ENCODE measurements at regions not wholly inside any gene's neighbourhood (a gene's known extent, or its start where the extent isn't known, plus 50 kb on each side); places are given as distances from the start of the nearest gene placed in this dataset.

GRCh38 chr16:65722429-65722828, 600.6 kb upstream of the CDH11 start:
- no peaks in the 10 kb centered on the region for H3K27me3 ChIP-seq (ENCODE audit: control insufficient read depth in 2 of 2, insufficient read depth in 1 of 2, low read length in 1 of 2)
- 98% methylated on average over 7 of the region's 7 CpGs for WGBS
- H3K4me3 ChIP-seq (ENCODE audit: low read length in 2 of 2), result no peak overlapping the region
- no peak for DNase-seq (ENCODE audit: low read depth in 6 of 9, low spot score in 9 of 9)
- H3K9me3 ChIP-seq (ENCODE audit: control insufficient read depth in 2 of 2, insufficient read depth in 1 of 2, low read length in 1 of 2), result no peaks in the 10 kb centered on the region
- H3K27ac ChIP-seq (ENCODE audit: low read depth in 1 of 2, low read length in 1 of 2), result no peak overlapping the region
- no peaks in the 10 kb centered on the region for H3K4me1 ChIP-seq (ENCODE audit: control insufficient read depth in 2 of 2, insufficient read depth in 2 of 2, low read length in 2 of 2)
- H3K36me3 ChIP-seq (ENCODE audit: control insufficient read depth in 2 of 2, insufficient read depth in 2 of 2, low read length in 1 of 2), result no peaks in the 10 kb centered on the region

- no peak for DNase-seq (ENCODE audit: low read depth in 6 of 9, low spot score in 9 of 9)
- H3K36me3 ChIP-seq (ENCODE audit: control insufficient read depth in 2 of 2, insufficient read depth in 2 of 2, low read length in 1 of 2), result no peaks in the 10 kb centered on the region
- WGBS, result 87% methylated on average over 3 of the region's 3 CpGs
- no peaks in the 10 kb centered on the region for H3K27me3 ChIP-seq (ENCODE audit: control insufficient read depth in 2 of 2, insufficient read depth in 1 of 2, low read length in 1 of 2)
- no peak overlapping the region for H3K4me3 ChIP-seq (ENCODE audit: low read length in 2 of 2)
- H3K9me3 ChIP-seq (ENCODE audit: control insufficient read depth in 2 of 2, insufficient read depth in 1 of 2, low read length in 1 of 2), result no peaks in the 10 kb centered on the region
- no peaks in the 10 kb centered on the region for H3K4me1 ChIP-seq (ENCODE audit: control insufficient read depth in 2 of 2, insufficient read depth in 2 of 2, low read length in 2 of 2)
- H3K27ac ChIP-seq (ENCODE audit: low read depth in 1 of 2, low read length in 1 of 2), result no peak overlapping the region
Measured at GRCh38 chr16:65717846-65718245, 596.0 kb upstream of the CDH11 start.

- no peak for DNase-seq (ENCODE audit: low read depth in 6 of 9, low spot score in 9 of 9)
- H3K27ac ChIP-seq (ENCODE audit: low read depth in 1 of 2, low read length in 1 of 2), result no peak overlapping the region
- H3K9me3 ChIP-seq (ENCODE audit: control insufficient read depth in 2 of 2, insufficient read depth in 1 of 2, low read length in 1 of 2), result no peaks in the 10 kb centered on the region
- H3K27me3 ChIP-seq (ENCODE audit: control insufficient read depth in 2 of 2, insufficient read depth in 1 of 2, low read length in 1 of 2), result no peaks in the 10 kb centered on the region
- H3K36me3 ChIP-seq (ENCODE audit: control insufficient read depth in 2 of 2, insufficient read depth in 2 of 2, low read length in 1 of 2), result no peaks in the 10 kb centered on the region
- 23% methylated on average over 8 of the region's 8 CpGs for WGBS
- no peak overlapping the region for H3K4me3 ChIP-seq (ENCODE audit: low read length in 2 of 2)
- no peaks in the 10 kb centered on the region for H3K4me1 ChIP-seq (ENCODE audit: control insufficient read depth in 2 of 2, insufficient read depth in 2 of 2, low read length in 2 of 2)
Measured at GRCh38 chr16:65716737-65717700, 595.2 kb upstream of the CDH11 start.

DNA sequence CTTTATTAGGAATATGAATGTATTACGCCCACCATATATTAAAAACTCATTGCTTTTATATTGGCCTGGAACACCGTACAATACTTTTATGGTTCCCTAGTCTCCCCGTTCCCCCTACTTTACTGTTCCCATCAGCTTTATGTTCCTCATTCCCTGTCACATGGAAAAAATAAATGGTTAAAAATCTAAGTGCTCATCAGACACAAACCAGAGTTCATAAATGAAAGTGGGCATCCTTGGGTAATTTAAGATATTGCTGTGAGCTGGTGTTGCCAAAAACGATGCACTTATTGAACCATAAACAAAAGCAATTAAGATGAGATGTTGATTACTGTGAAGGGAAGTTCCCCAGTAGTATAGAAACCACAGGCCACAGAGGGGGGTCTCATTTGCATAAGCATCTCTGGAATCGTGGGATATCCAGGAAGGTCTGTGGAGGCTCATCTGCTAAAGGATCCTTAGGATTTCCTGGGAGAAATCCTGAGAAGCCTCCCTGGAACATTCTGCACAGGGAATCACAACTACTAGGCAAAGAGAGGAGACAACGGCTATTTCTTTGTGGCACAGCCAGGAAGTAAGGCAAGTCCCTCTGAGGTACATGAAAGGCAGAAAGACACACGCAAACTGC, 591.4 kb upstream of the CDH11 start:
- Histone ChIP-seq H3K36me3 (ENCODE audit: control insufficient read depth in 2 of 2, insufficient read depth in 2 of 2, low read length in 1 of 2) (no peaks in the 10 kb centered on the region), H3K9me3 (ENCODE audit: control insufficient read depth in 2 of 2, insufficient read depth in 1 of 2, low read length in 1 of 2) (no peaks in the 10 kb centered on the region), H3K4me3 (ENCODE audit: low read length in 2 of 2) (no peak overlapping the region), H3K27ac (ENCODE audit: low read depth in 1 of 2, low read length in 1 of 2) (no peak overlapping the region), H3K27me3 (ENCODE audit: control insufficient read depth in 2 of 2, insufficient read depth in 1 of 2, low read length in 1 of 2) (no peaks in the 10 kb centered on the region), H3K4me1 (ENCODE audit: control insufficient read depth in 2 of 2, insufficient read depth in 2 of 2, low read length in 2 of 2) (no peaks in the 10 kb centered on the region)
- no peak for DNase-seq (ENCODE audit: low read depth in 6 of 9, low spot score in 9 of 9)
- 58% methylated on average over 7 of the region's 7 CpGs for WGBS

DNA sequence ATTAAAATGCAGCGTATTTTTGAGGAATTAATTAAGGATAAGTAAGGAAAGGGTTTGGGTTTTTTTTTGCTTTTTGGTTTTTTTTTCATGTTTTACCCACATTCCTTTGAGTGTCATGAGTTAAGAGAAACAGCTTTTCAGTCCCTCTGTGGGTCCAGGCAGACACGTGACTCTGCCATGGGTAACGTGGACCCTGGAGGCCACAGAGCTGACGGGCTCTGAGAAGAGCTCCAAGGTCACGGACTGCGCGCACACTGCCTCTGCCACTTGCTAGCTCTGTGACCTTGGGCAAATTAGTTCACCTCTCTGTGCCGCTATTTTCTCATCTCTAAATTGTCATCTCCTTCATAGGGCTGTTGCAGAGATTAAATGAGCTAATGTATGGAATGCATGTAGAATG, 588.2 kb upstream of the CDH11 start:
- no peak overlapping the region for H3K27ac ChIP-seq (ENCODE audit: low read depth in 1 of 2, low read length in 1 of 2)

GRCh38 chr16:65704866-65705265, 583.0 kb upstream of the CDH11 start:
- Histone ChIP-seq H3K36me3 (ENCODE audit: control insufficient read depth in 2 of 2, insufficient read depth in 2 of 2, low read length in 1 of 2) (no peaks in the 10 kb centered on the region), H3K27ac (ENCODE audit: low read depth in 1 of 2, low read length in 1 of 2) (no peak overlapping the region), H3K4me3 (ENCODE audit: low read length in 2 of 2) (no peak overlapping the region), H3K27me3 (ENCODE audit: control insufficient read depth in 2 of 2, insufficient read depth in 1 of 2, low read length in 1 of 2) (no peaks in the 10 kb centered on the region), H3K4me1 (ENCODE audit: control insufficient read depth in 2 of 2, insufficient read depth in 2 of 2, low read length in 2 of 2) (no peaks in the 10 kb centered on the region), H3K9me3 (ENCODE audit: control insufficient read depth in 2 of 2, insufficient read depth in 1 of 2, low read length in 1 of 2) (no peaks in the 10 kb centered on the region)
- no peak for DNase-seq (ENCODE audit: low read depth in 6 of 9, low spot score in 9 of 9)

More for the DNA sequence above, 588.2 kb upstream of the CDH11 start:
- no peak for DNase-seq (ENCODE audit: low read depth in 6 of 9, low spot score in 9 of 9)
- no peaks in the 10 kb centered on the region for H3K9me3 ChIP-seq (ENCODE audit: control insufficient read depth in 2 of 2, insufficient read depth in 1 of 2, low read length in 1 of 2)
- H3K27me3 ChIP-seq (ENCODE audit: control insufficient read depth in 2 of 2, insufficient read depth in 1 of 2, low read length in 1 of 2), result no peaks in the 10 kb centered on the region
- H3K4me3 ChIP-seq (ENCODE audit: low read length in 2 of 2), result no peak overlapping the region
- no peaks in the 10 kb centered on the region for H3K4me1 ChIP-seq (ENCODE audit: control insufficient read depth in 2 of 2, insufficient read depth in 2 of 2, low read length in 2 of 2)
- 96% methylated on average over 8 of the region's 8 CpGs for WGBS
- H3K36me3 ChIP-seq (ENCODE audit: control insufficient read depth in 2 of 2, insufficient read depth in 2 of 2, low read length in 1 of 2), result no peaks in the 10 kb centered on the region

DNA sequence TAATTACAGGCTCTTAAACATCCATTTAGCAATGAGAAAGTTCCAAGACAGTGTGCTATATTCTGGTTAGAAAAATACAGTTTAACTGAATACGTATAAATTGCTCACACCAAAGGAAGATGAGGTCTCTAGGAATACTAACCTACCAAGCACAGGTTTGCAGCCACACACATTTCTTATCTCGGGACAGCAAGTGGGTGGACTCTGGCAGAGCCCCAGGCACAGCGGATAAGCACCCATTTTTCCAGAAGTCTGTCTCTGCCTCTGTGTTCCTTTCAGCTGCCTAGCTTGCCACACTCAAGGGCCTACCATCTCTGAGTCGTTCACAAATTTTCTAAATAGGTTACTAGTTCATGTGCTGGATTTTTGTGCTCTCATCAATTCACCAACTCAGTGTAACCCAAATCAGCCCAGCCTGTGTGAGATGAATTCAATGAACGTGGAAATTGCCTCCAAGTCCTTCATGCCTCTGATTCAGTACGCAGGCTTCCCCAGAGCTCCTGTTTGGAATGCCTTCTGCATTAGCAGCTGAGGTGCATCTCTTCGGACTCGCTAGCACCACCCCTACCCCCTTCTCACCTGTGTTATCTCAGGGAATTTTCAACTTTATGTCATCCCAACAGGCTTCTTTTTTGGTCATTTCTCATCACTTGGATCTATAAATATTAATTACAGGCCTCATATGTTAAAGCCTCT, 581.0 kb upstream of the CDH11 start:
- Histone ChIP-seq H3K9me3 (ENCODE audit: control insufficient read depth in 2 of 2, insufficient read depth in 1 of 2, low read length in 1 of 2) (no peaks in the 10 kb centered on the region), H3K27ac (ENCODE audit: low read depth in 1 of 2, low read length in 1 of 2) (no peak overlapping the region), H3K4me1 (ENCODE audit: control insufficient read depth in 2 of 2, insufficient read depth in 2 of 2, low read length in 2 of 2) (no peaks in the 10 kb centered on the region), H3K4me3 (ENCODE audit: low read length in 2 of 2) (no peak overlapping the region), H3K27me3 (ENCODE audit: control insufficient read depth in 2 of 2, insufficient read depth in 1 of 2, low read length in 1 of 2) (no peaks in the 10 kb centered on the region), H3K36me3 (ENCODE audit: control insufficient read depth in 2 of 2, insufficient read depth in 2 of 2, low read length in 1 of 2) (no peaks in the 10 kb centered on the region)
- WGBS, result 90% methylated on average over 8 of the region's 8 CpGs
- no peak for DNase-seq (ENCODE audit: low read depth in 6 of 9, low spot score in 9 of 9)

GRCh38 chr16:65700596-65700995, 578.7 kb upstream of the CDH11 start:
- no peaks in the 10 kb centered on the region for H3K4me1 ChIP-seq (ENCODE audit: control insufficient read depth in 2 of 2, insufficient read depth in 2 of 2, low read length in 2 of 2)
- H3K27ac ChIP-seq (ENCODE audit: low read depth in 1 of 2, low read length in 1 of 2), result no peak overlapping the region
- no peak overlapping the region for H3K4me3 ChIP-seq (ENCODE audit: low read length in 2 of 2)
- H3K27me3 ChIP-seq (ENCODE audit: control insufficient read depth in 2 of 2, insufficient read depth in 1 of 2, low read length in 1 of 2), result no peaks in the 10 kb centered on the region
- no peak for DNase-seq (ENCODE audit: low read depth in 6 of 9, low spot score in 9 of 9)
- no peaks in the 10 kb centered on the region for H3K9me3 ChIP-seq (ENCODE audit: control insufficient read depth in 2 of 2, insufficient read depth in 1 of 2, low read length in 1 of 2)
- H3K36me3 ChIP-seq (ENCODE audit: control insufficient read depth in 2 of 2, insufficient read depth in 2 of 2, low read length in 1 of 2), result no peaks in the 10 kb centered on the region
- 84% methylated on average over 2 of the region's 2 CpGs for WGBS

DNA sequence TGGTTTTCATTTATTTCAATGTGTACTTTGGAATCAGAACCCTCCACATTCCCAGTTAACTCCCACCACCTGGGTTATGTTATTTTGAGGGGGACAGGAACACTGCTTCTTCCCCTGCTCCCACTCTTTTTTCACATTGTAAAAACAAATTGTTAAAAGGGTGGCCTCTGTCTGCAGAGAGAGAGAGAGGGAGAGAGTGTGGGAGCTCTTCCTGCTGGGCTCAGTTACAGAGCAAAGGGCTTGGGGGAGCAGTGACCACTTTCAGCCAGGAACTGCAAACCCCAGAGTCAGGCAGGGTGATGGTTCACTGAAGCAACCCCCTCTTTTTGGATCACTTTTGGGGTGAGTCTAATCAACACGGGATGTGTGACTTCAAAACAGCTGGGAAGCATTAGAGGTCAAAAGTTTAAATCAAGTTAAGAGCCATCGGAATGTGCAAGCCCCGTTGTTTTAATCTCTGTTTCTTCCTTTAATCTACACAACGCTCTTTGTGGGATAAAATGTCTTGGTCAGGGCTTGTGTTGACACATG, 577.0 kb upstream of the CDH11 start:
- no peak for DNase-seq (ENCODE audit: low read depth in 6 of 9, low spot score in 9 of 9)
- no peaks in the 10 kb centered on the region for H3K4me1 ChIP-seq (ENCODE audit: control insufficient read depth in 2 of 2, insufficient read depth in 2 of 2, low read length in 2 of 2)
- H3K36me3 ChIP-seq (ENCODE audit: control insufficient read depth in 2 of 2, insufficient read depth in 2 of 2, low read length in 1 of 2), result no peaks in the 10 kb centered on the region
- H3K9me3 ChIP-seq (ENCODE audit: control insufficient read depth in 2 of 2, insufficient read depth in 1 of 2, low read length in 1 of 2), result no peaks in the 10 kb centered on the region
- H3K27ac ChIP-seq (ENCODE audit: low read depth in 1 of 2, low read length in 1 of 2), result no peak overlapping the region
- WGBS, result 48% methylated on average over 4 of the region's 4 CpGs
- H3K27me3 ChIP-seq (ENCODE audit: control insufficient read depth in 2 of 2, insufficient read depth in 1 of 2, low read length in 1 of 2), result no peaks in the 10 kb centered on the region
- no peak overlapping the region for H3K4me3 ChIP-seq (ENCODE audit: low read length in 2 of 2)
